OCI-LY7 (cell line): ENCODE measurements at regions not wholly inside any gene's neighbourhood (a gene's known extent, or its start where the extent isn't known, plus 50 kb on each side); places are given as distances from the start of the nearest gene placed in this dataset.

ENCODE experiments used
- CTCF ChIP-seq: fragments of 200-600 bp; sonication (generic); conservative IDR thresholded peaks from 2 replicates; pipeline ENCODE4 v1.5.1; 2014; ENCODE audit warnings: mild to moderate bottlenecking, antibody characterized with exemption, low read length, moderate library complexity, mixed read lengths
- EZH2phosphoT487 ChIP-seq: fragments of 200-600 bp; sonication (generic); IDR thresholded peaks from 2 replicates; pipeline ENCODE4 v1.6.1; 2018; ENCODE audit warnings: low read depth, borderline replicate concordance, mild to moderate bottlenecking, mixed run types, antibody characterized with exemption, low read length, moderate library complexity, mixed read lengths

GRCh38 chr12:113664224-113664681, 192.6 kb upstream of the LHX5 start:
- no peak for TF ChIP-seq EZH2phosphoT487
- TF ChIP-seq CTCF = no peak
